A549 (cell line): ENCODE measurements at regions not wholly inside any gene's neighbourhood (a gene's known extent, or its start where the extent isn't known, plus 50 kb on each side); places are given as distances from the start of the nearest gene placed in this dataset.

Experiments used
- CEBPB ChIP-seq, 2 experiments: fragments of >200 bp in 1 of 2; sonication (Bioruptor Twin) in 1 of 2; formaldehyde crosslinking in 1 of 2; IDR thresholded peaks; 2 replicates each; pipeline ENCODE4 v1.6.1; 2012 to 2016
- HDAC2 ChIP-seq: fragments of 200-600 bp; sonication (generic); IDR thresholded peaks from 2 replicates; pipeline ENCODE4 v1.6.1; 2016
- MAFK ChIP-seq: fragments of 450-650 bp; IDR thresholded peaks from 2 replicates; pipeline ENCODE4 v1.6.1; 2014; ENCODE audit not compliant: partially characterized antibody
- PHF8 ChIP-seq: fragments of 200-600 bp; sonication (generic); IDR thresholded peaks from 2 replicates; pipeline ENCODE4 v1.6.1; 2016; ENCODE audit warnings: low read depth, mild to moderate bottlenecking, antibody characterized with exemption, moderate library complexity, borderline replicate concordance
- POLR2A ChIP-seq: IDR thresholded peaks from 2 replicates; pipeline ENCODE4 v1.6.1; 2012; ENCODE audit warnings: mild to moderate bottlenecking, low read length
- RARB ChIP-seq: fragments of 250-450 bp; sonication (Bioruptor Pico); IDR thresholded peaks from 2 replicates; pipeline ENCODE4 v1.8.0; 2021; ENCODE audit warnings: mild to moderate bottlenecking, moderate library complexity
- TF ChIP-seq, protein P1 (sequence below): fragments of >200 bp; sonication (Bioruptor Twin); formaldehyde crosslinking; IDR thresholded peaks from 3 replicates; pipeline ENCODE4 v1.5.1; 2016
- TF ChIP-seq, protein P2 (sequence below): fragments of 250-450 bp; sonication (Bioruptor Pico); IDR thresholded peaks from 2 replicates; pipeline ENCODE4 v1.5.0; 2021; ENCODE audit warnings: mild to moderate bottlenecking, moderate library complexity, borderline replicate concordance
- TF ChIP-seq, protein P3 (sequence below): fragments of 200-600 bp; sonication (generic); IDR thresholded peaks from 2 replicates; pipeline ENCODE4 v1.6.1; 2016; ENCODE audit warnings: antibody characterized with exemption, mild to moderate bottlenecking, moderate library complexity
- TF ChIP-seq, protein P4 (sequence below): fragments of 150-350 bp; IDR thresholded peaks from 2 replicates; pipeline ENCODE4 v1.6.1; 2014; ENCODE audit warnings: low read depth, mild to moderate bottlenecking, low read length

DNA sequence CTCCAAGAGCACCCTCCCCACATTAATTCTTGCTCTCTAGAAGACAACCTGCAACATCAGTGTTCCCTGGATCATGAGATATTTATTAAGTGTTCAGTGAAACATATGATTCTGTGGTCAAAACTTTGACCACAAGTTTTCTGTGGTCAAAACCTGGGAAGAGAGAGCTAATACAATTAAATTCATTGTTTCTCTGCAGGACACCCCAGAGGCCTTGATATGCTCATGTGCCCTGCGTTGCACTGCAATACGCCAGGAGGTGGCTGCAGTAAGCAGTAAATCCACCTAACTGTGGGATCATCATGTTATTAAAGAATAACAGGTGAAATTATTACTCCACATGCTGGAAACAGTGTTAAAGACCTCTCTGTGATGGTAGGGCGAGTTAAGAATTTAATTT is 109.3 kb upstream of the SPDL1 start:
- TF ChIP-seq POLR2A (no peak), MAFK (no peak), CEBPB (IDR thresholded peaks at IDR 0.05) (no peak), RARB (CRISPR knock-in tag) (no peak), PHF8 (no peak), HDAC2 (no peak)
- TF ChIP-seq, protein P1, sequence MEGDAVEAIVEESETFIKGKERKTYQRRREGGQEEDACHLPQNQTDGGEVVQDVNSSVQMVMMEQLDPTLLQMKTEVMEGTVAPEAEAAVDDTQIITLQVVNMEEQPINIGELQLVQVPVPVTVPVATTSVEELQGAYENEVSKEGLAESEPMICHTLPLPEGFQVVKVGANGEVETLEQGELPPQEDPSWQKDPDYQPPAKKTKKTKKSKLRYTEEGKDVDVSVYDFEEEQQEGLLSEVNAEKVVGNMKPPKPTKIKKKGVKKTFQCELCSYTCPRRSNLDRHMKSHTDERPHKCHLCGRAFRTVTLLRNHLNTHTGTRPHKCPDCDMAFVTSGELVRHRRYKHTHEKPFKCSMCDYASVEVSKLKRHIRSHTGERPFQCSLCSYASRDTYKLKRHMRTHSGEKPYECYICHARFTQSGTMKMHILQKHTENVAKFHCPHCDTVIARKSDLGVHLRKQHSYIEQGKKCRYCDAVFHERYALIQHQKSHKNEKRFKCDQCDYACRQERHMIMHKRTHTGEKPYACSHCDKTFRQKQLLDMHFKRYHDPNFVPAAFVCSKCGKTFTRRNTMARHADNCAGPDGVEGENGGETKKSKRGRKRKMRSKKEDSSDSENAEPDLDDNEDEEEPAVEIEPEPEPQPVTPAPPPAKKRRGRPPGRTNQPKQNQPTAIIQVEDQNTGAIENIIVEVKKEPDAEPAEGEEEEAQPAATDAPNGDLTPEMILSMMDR = no peak
- TF ChIP-seq, protein P2, sequence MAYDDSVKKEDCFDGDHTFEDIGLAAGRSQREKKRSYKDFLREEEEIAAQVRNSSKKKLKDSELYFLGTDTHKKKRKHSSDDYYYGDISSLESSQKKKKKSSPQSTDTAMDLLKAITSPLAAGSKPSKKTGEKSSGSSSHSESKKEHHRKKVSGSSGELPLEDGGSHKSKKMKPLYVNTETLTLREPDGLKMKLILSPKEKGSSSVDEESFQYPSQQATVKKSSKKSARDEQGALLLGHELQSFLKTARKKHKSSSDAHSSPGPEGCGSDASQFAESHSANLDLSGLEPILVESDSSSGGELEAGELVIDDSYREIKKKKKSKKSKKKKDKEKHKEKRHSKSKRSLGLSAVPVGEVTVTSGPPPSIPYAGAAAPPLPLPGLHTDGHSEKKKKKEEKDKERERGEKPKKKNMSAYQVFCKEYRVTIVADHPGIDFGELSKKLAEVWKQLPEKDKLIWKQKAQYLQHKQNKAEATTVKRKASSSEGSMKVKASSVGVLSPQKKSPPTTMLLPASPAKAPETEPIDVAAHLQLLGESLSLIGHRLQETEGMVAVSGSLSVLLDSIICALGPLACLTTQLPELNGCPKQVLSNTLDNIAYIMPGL (CRISPR knock-in tag) = no peak
- TF ChIP-seq, protein P3, sequence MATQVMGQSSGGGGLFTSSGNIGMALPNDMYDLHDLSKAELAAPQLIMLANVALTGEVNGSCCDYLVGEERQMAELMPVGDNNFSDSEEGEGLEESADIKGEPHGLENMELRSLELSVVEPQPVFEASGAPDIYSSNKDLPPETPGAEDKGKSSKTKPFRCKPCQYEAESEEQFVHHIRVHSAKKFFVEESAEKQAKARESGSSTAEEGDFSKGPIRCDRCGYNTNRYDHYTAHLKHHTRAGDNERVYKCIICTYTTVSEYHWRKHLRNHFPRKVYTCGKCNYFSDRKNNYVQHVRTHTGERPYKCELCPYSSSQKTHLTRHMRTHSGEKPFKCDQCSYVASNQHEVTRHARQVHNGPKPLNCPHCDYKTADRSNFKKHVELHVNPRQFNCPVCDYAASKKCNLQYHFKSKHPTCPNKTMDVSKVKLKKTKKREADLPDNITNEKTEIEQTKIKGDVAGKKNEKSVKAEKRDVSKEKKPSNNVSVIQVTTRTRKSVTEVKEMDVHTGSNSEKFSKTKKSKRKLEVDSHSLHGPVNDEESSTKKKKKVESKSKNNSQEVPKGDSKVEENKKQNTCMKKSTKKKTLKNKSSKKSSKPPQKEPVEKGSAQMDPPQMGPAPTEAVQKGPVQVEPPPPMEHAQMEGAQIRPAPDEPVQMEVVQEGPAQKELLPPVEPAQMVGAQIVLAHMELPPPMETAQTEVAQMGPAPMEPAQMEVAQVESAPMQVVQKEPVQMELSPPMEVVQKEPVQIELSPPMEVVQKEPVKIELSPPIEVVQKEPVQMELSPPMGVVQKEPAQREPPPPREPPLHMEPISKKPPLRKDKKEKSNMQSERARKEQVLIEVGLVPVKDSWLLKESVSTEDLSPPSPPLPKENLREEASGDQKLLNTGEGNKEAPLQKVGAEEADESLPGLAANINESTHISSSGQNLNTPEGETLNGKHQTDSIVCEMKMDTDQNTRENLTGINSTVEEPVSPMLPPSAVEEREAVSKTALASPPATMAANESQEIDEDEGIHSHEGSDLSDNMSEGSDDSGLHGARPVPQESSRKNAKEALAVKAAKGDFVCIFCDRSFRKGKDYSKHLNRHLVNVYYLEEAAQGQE = no peak
- TF ChIP-seq, protein P4, sequence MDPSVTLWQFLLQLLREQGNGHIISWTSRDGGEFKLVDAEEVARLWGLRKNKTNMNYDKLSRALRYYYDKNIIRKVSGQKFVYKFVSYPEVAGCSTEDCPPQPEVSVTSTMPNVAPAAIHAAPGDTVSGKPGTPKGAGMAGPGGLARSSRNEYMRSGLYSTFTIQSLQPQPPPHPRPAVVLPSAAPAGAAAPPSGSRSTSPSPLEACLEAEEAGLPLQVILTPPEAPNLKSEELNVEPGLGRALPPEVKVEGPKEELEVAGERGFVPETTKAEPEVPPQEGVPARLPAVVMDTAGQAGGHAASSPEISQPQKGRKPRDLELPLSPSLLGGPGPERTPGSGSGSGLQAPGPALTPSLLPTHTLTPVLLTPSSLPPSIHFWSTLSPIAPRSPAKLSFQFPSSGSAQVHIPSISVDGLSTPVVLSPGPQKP = no peak
